ENCODE measurements at regions not wholly inside any gene's neighbourhood (a gene's known extent, or its start where the extent isn't known, plus 50 kb on each side); places are given as distances from the start of the nearest gene placed in this dataset.

GRCh38 chr9:105835721-105836120 lies 141.4 kb downstream of the TMEM38B start:
- no peaks in the 10 kb centered on the region for H3K36me3 Mint-ChIP-seq (ENCODE audit: insufficient read depth in 1 of 3, low read depth in 3 of 3)
- no peaks in the 10 kb centered on the region for H3K9me3 ChIP-seq (ENCODE audit: control insufficient read depth, low read depth, low read length)
- H3K4me1 ChIP-seq (ENCODE audit: insufficient read depth, low read length), result no peaks in the 10 kb centered on the region; the same call in 1 of the 2 replicates
- no peak overlapping the region for H2AFZ ChIP-seq (ENCODE audit: low read length)
- H2BK15ac ChIP-seq (ENCODE audit: low read depth, low read length), result no peak overlapping the region
- no peaks in the 10 kb centered on the region for H3K27me3 Mint-ChIP-seq (ENCODE audit: low read depth)
- no peak overlapping the region for H2BK20ac ChIP-seq (ENCODE audit: low read depth, low read length, poor library complexity, severe bottlenecking)
- H3K27ac ChIP-seq (ENCODE audit: insufficient read length, low read depth, low read length), result no peak overlapping the region
- H3K4me2 ChIP-seq (ENCODE audit: insufficient read depth, insufficient read length, low read length), result no peak overlapping the region
- no peak overlapping the region for H4K8ac ChIP-seq (replicated peaks; ENCODE audit: insufficient read length, low read depth, low read length)
- H3K56ac ChIP-seq (ENCODE audit: insufficient read length, low read depth, low read length), result no peak overlapping the region
- TF ChIP-seq CTCF (conservative IDR thresholded peaks at IDR 0.05), result no peak
- H3K18ac ChIP-seq (ENCODE audit: insufficient read length, low read depth, low read length), result no peak overlapping the region
- no peaks in the 10 kb centered on the region for H3K23me2 ChIP-seq (ENCODE audit: insufficient read length, low read depth, low read length, poor library complexity, severe bottlenecking)
- H3K4me3 Mint-ChIP-seq, result no peak overlapping the region
- H3K4ac ChIP-seq (ENCODE audit: low read depth, low read length), result no peak overlapping the region
- no peak overlapping the region for H3K14ac ChIP-seq (ENCODE audit: insufficient read depth, low read length)
- H2BK5ac ChIP-seq (ENCODE audit: insufficient read length, low read length), result no peak overlapping the region
- H3K4me1 Mint-ChIP-seq, result peaks cover 18 to 22% of the 10 kb centered on the region in 2 experiments
- H4K20me1 ChIP-seq (ENCODE audit: control insufficient read depth, insufficient read depth, insufficient read length), result no peaks in the 10 kb centered on the region
- H2BK120ac ChIP-seq (ENCODE audit: low read depth, low read length, poor library complexity, severe bottlenecking), result no peak overlapping the region
- H3K27me3 ChIP-seq (ENCODE audit: insufficient read depth, low read length), result no peaks in the 10 kb centered on the region
- H3K9ac ChIP-seq (ENCODE audit: extremely low read depth, insufficient read length, low read length), result no peak overlapping the region
- no peaks in the 10 kb centered on the region for H3K9me3 Mint-ChIP-seq
- no peaks in the 10 kb centered on the region for H3K79me1 ChIP-seq (ENCODE audit: insufficient read depth, low read depth, low read length, poor library complexity, severe bottlenecking)
- no peak overlapping the region for H4K5ac ChIP-seq (ENCODE audit: insufficient read length, low read depth, low read length)
- no peak overlapping the region for H3K23ac ChIP-seq (ENCODE audit: insufficient read length, low read depth, low read length)
- no peak overlapping the region for H3K27ac Mint-ChIP-seq
- WGBS (ENCODE audit: extremely low coverage, insufficient read length, low lambda C conversion rate), result no CpG with 5 or more reads among the region's 7 CpGs
- no peak overlapping the region for H4K91ac ChIP-seq (ENCODE audit: insufficient read length, low read depth, low read length)
- H2BK12ac ChIP-seq (ENCODE audit: insufficient read length, low read depth, low read length), result no peak overlapping the region
- no peak overlapping the region for H2AK5ac ChIP-seq (ENCODE audit: insufficient read length, low read length)
- no peaks in the 10 kb centered on the region for H3K79me2 ChIP-seq (ENCODE audit: insufficient read depth, low read length)
- no peak overlapping the region for H3T11ph ChIP-seq (ENCODE audit: low read length)
- DNase-seq, result no peak

Measured in H9 (cell line).